Neuronal stem cell (in vitro differentiated cells): ENCODE measurements at regions not wholly inside any gene's neighbourhood (a gene's known extent, or its start where the extent isn't known, plus 50 kb on each side); places are given as distances from the start of the nearest gene placed in this dataset.

Source experiments
- DNase-seq: peaks from one replicate; pipeline ENCODE4 v3.0.0-alpha.2; 2013; ENCODE audit warnings: low spot score
- H2AFZ ChIP-seq: one replicate; pipeline ENCODE4 v1.6.1; 2013; ENCODE audit warnings: mild to moderate bottlenecking, low read length, inconsistent platforms
- H2AK5ac ChIP-seq: 2 replicates; pipeline ENCODE4 v1.6.1; 2013; ENCODE audit warnings: low read depth, mild to moderate bottlenecking, inconsistent platforms, low read length, moderate library complexity, mixed read lengths
- H2BK120ac ChIP-seq: 2 replicates; pipeline ENCODE4 v1.6.1; 2013; ENCODE audit warnings: low read depth, mild to moderate bottlenecking, inconsistent platforms, low read length, moderate library complexity, mixed read lengths
- H2BK12ac ChIP-seq: one replicate; pipeline ENCODE4 v1.6.1; 2013; ENCODE audit warnings: low read length, inconsistent platforms
- H2BK15ac ChIP-seq: 2 replicates; pipeline ENCODE4 v1.6.1; 2013; ENCODE audit warnings: mild to moderate bottlenecking, low read length, inconsistent platforms, mixed read lengths
- H2BK5ac ChIP-seq: one replicate; pipeline ENCODE4 v1.6.1; 2013; ENCODE audit warnings: inconsistent platforms, mild to moderate bottlenecking, low read length, moderate library complexity
- H3K14ac ChIP-seq: one replicate; pipeline ENCODE4 v1.6.1; 2013; ENCODE audit warnings: low read length, inconsistent platforms
- H3K18ac ChIP-seq: 2 replicates; pipeline ENCODE4 v1.6.1; 2013; ENCODE audit warnings: low read length, inconsistent platforms
- H3K23ac ChIP-seq: 2 replicates; pipeline ENCODE4 v1.6.1; 2013; ENCODE audit warnings: low read depth, mild to moderate bottlenecking, mixed read lengths, low read length, inconsistent platforms; ENCODE audit not compliant: poor library complexity
- H3K27ac ChIP-seq: replicated peaks from 3 replicates; pipeline ENCODE4 v1.5.1; 2013; ENCODE audit warnings: low read length, inconsistent platforms
- H3K27me3 ChIP-seq, 3 experiments: 2 replicates each; pipeline ENCODE4 v1.6.1; 2013; ENCODE audit warnings: low read length in 3 of 3, mild to moderate bottlenecking in 2 of 3, inconsistent platforms in 1 of 3, low read depth in 1 of 3, mixed read lengths in 1 of 3, moderate library complexity in 1 of 3; ENCODE audit not compliant: control insufficient read depth in 3 of 3, insufficient read depth in 3 of 3
- H3K36me3 ChIP-seq, 2 donors: replicated peaks in 1 of 2; 2 replicates each; pipeline ENCODE4 v1.6.1; 2013; ENCODE audit warnings: low read length in 2 of 2; ENCODE audit not compliant: control insufficient read depth in 2 of 2, insufficient read depth in 2 of 2
- H3K4ac ChIP-seq: 2 replicates; pipeline ENCODE4 v1.6.1; 2013; ENCODE audit warnings: inconsistent platforms, mild to moderate bottlenecking, low read length, moderate library complexity
- H3K4me1 ChIP-seq, 2 donors: 1 replicate in 1 of 2; 2 replicates in 1 of 2; pipeline ENCODE4 v1.6.1; 2013; ENCODE audit warnings: low read length in 2 of 2, low read depth in 1 of 2; ENCODE audit not compliant: control insufficient read depth in 2 of 2, insufficient read depth in 1 of 2
- H3K4me2 ChIP-seq: one replicate; pipeline ENCODE4 v1.6.1; 2013; ENCODE audit warnings: mild to moderate bottlenecking, low read length, inconsistent platforms; ENCODE audit not compliant: insufficient read depth, poor library complexity, severe bottlenecking
- H3K4me3 ChIP-seq, 2 donors: 2 replicates each; pipeline ENCODE4 v1.5.1; 2013; ENCODE audit warnings: low read length in 2 of 2, mild to moderate bottlenecking in 2 of 2, inconsistent platforms in 1 of 2, moderate library complexity in 1 of 2
- H3K79me1 ChIP-seq: one replicate; pipeline ENCODE4 v1.6.1; 2013; ENCODE audit warnings: low read depth, mild to moderate bottlenecking, inconsistent platforms, low read length, moderate library complexity
- H3K9ac ChIP-seq: one replicate; pipeline ENCODE4 v1.6.1; 2013; ENCODE audit warnings: mild to moderate bottlenecking, low read depth, low read length, inconsistent platforms; ENCODE audit not compliant: poor library complexity
- H3K9me3 ChIP-seq, 2 donors: replicated peaks in 1 of 2; 2 replicates each; pipeline versions ENCODE3 to v1.6.1; 2013; ENCODE audit warnings: low read length in 2 of 2, mild to moderate bottlenecking in 2 of 2, inconsistent platforms in 1 of 2, low read depth in 1 of 2, mixed read lengths in 1 of 2, moderate library complexity in 1 of 2; ENCODE audit not compliant: control insufficient read depth in 2 of 2, insufficient read depth in 1 of 2
- H4K8ac ChIP-seq: one replicate; pipeline ENCODE4 v1.6.1; 2013; ENCODE audit warnings: low read depth, mild to moderate bottlenecking, inconsistent platforms, low read length, moderate library complexity
- H4K91ac ChIP-seq: one replicate; pipeline ENCODE4 v1.6.1; 2013; ENCODE audit warnings: low read length, low read depth, mild to moderate bottlenecking, inconsistent platforms; ENCODE audit not compliant: poor library complexity
- WGBS, 2 donors: extraction: QIAGEN DNeasy Blood & Tissue Kit; methylation state at CpG; one replicate each; pipeline ENCODE4 v1.1.7; 2013; ENCODE audit warnings: missing lambda C conversion rate in 2 of 2, mixed read lengths in 1 of 2; ENCODE audit not compliant: insufficient read length in 2 of 2, insufficient replicate concordance in 1 of 2; ENCODE audit errors: extremely low coverage in 2 of 2; 5-methylcytosine and 5-hydroxymethylcytosine counted together

GRCh38 chrX:34223574-34223973 is 91.5 kb upstream of the FAM47A start:
- WGBS, 2 donors: no CpG with 5 or more reads among the region's 3 CpGs

DNA sequence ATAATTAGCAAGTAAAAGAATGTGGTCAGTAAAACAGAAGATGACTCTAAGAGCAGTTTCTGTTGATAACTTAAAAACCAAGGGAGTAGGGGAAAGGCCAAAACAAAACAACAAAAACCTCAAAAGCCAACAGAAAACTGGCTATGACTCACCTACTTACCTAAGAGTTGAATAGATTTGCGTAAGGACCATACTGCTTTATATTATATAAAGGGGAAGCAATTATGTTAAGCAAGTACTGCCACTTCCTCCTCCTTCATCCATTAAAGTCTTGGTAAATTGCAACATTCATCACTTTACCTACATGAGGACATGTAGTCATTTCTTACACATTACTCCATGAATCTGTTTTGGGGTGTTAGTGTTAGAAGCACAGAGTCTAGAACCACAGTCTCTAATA is 85.9 kb upstream of the FAM47A start:
- no peak overlapping the region for H3K23ac ChIP-seq
- H2BK15ac ChIP-seq: no peak overlapping the region
- H3K18ac ChIP-seq: no peak overlapping the region
- WGBS, 2 donors: no CpG with 5 or more reads among the region's 1 CpG
- H2BK5ac ChIP-seq: no peak overlapping the region
- no peak overlapping the region for H2BK120ac ChIP-seq
- H2BK12ac ChIP-seq: no peak overlapping the region
- H2AFZ ChIP-seq: no peak overlapping the region
- no peak for DNase-seq
- H3K9me3 ChIP-seq: peaks cover 0 to 7% of the 10 kb centered on the region in 2 donors
- H3K27ac ChIP-seq: no peak overlapping the region
- H2AK5ac ChIP-seq: no peak overlapping the region
- H3K14ac ChIP-seq: no peak overlapping the region
- H3K4me1 ChIP-seq: no peaks in the 10 kb centered on the region
- H3K79me1 ChIP-seq: no peaks in the 10 kb centered on the region
- no peak overlapping the region for H4K8ac ChIP-seq
- no peak overlapping the region for H3K4ac ChIP-seq
- H3K4me2 ChIP-seq: no peak overlapping the region
- H3K4me3 ChIP-seq: no peak overlapping the region
- H3K36me3 ChIP-seq: no peaks in the 10 kb centered on the region
- no peak overlapping the region for H4K91ac ChIP-seq
- H3K27me3 ChIP-seq: no peaks in the 10 kb centered on the region
- no peak overlapping the region for H3K9ac ChIP-seq

More at GRCh38 chrX:34223574-34223973, 91.5 kb upstream of the FAM47A start:
- no peaks in the 10 kb centered on the region for H3K36me3 ChIP-seq
- no peaks in the 10 kb centered on the region for H3K79me1 ChIP-seq
- no peak overlapping the region for H4K91ac ChIP-seq
- DNase-seq: no peak
- no peak overlapping the region for H3K4me3 ChIP-seq
- H3K14ac ChIP-seq: no peak overlapping the region
- H4K8ac ChIP-seq: no peak overlapping the region
- H2BK15ac ChIP-seq: no peak overlapping the region
- no peaks in the 10 kb centered on the region for H3K27me3 ChIP-seq
- H2BK5ac ChIP-seq: no peak overlapping the region
- H3K9me3 ChIP-seq: peaks cover 0 to 8% of the 10 kb centered on the region in 2 donors
- no peak overlapping the region for H3K27ac ChIP-seq
- no peak overlapping the region for H3K4ac ChIP-seq
- H3K18ac ChIP-seq: no peak overlapping the region
- H2AK5ac ChIP-seq: no peak overlapping the region
- H3K23ac ChIP-seq: no peak overlapping the region
- no peaks in the 10 kb centered on the region for H3K4me1 ChIP-seq
- no peak overlapping the region for H3K9ac ChIP-seq
- no peak overlapping the region for H2BK12ac ChIP-seq
- H2BK120ac ChIP-seq: no peak overlapping the region
- no peak overlapping the region for H3K4me2 ChIP-seq
- no peak overlapping the region for H2AFZ ChIP-seq

- no peak overlapping the region for H3K18ac ChIP-seq
- no peaks in the 10 kb centered on the region for H3K4me1 ChIP-seq
- no peak overlapping the region for H3K14ac ChIP-seq
- H2BK15ac ChIP-seq: no peak overlapping the region
- no peak overlapping the region for H2BK5ac ChIP-seq
- no peak overlapping the region for H2AFZ ChIP-seq
- H3K4ac ChIP-seq: no peak overlapping the region
- no peak overlapping the region for H3K23ac ChIP-seq
- no peak overlapping the region for H3K4me3 ChIP-seq
- H3K36me3 ChIP-seq: no peaks in the 10 kb centered on the region
- H3K27ac ChIP-seq: no peak overlapping the region
- H3K9me3 ChIP-seq: no peaks in the 10 kb centered on the region
- no peak overlapping the region for H4K91ac ChIP-seq
- no peak overlapping the region for H2BK120ac ChIP-seq
- no peak for DNase-seq
- no peak overlapping the region for H2AK5ac ChIP-seq
- no peak overlapping the region for H3K9ac ChIP-seq
- H3K4me2 ChIP-seq: no peak overlapping the region
- no peaks in the 10 kb centered on the region for H3K27me3 ChIP-seq
- WGBS, 2 donors: no CpG with 5 or more reads among the region's 1 CpG
- no peak overlapping the region for H2BK12ac ChIP-seq
- H3K79me1 ChIP-seq: no peaks in the 10 kb centered on the region
- H4K8ac ChIP-seq: no peak overlapping the region
These were observed 65.8 kb upstream of the FAM47A start for GRCh38 chrX:34197946-34198345.
